ENCODE measurements at regions not wholly inside any gene's neighbourhood (a gene's known extent, or its start where the extent isn't known, plus 50 kb on each side); places are given as distances from the start of the nearest gene placed in this dataset.
"Not testable (repeated sequence)": the region's sequence is repeated elsewhere in the genome, so short reads cannot be mapped to it uniquely, and the experiment has no call there.

DNA sequence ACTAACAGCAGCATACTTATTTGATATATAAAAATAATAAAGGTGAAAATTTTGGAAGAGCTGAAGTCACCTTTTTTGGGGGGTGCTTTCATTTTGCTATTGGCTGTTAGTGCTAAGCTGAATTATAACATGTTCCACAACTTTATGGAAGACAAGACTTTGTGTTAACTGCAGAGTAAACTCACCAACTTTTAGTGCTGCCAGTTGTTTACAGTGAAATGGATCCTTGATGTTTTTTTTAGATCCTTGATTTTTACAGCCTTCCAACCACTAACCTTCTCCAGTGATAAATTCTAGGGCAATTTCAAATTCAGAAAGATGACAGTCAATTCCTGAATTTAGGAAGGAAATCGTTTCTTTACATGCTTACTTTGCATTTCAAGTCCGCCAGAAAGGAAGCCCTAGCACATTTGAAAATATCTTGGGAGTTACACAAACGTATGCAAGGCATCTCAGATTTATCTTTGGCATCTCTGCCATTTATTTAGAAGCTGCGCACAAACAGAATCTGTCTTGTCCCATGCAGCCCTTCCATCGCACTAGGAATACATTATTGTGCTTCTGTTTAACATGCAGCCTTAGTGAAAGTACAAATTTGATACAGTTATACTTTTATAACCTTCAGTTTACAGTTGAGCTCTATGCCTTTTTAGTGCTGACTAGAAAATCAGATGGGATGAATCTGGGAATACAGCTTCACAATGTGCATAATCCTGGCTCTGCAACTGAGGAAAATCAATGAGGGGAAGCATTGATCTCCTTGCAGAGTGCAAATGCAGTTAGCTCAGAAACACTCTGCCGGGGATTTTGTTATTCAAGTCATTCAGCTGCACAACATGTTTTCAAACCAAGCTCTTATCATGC is 142.4 kb upstream of the ZNF608 start:
- no peaks in the 10 kb centered on the region for H4K20me1 ChIP-seq (ENCODE audit: low read length)
- no peaks in the 10 kb centered on the region for H3K36me3 ChIP-seq (ENCODE audit: low read depth, low read length)
- no peaks in the 10 kb centered on the region for H3F3A ChIP-seq (ENCODE audit: low read length, unreplicated experiment)
- no peaks in the 10 kb centered on the region for H3K27me3 ChIP-seq (ENCODE audit: low read length)
- H3K27ac ChIP-seq (ENCODE audit: low read length), result no peak overlapping the region
- H3K9me2 ChIP-seq (replicated peaks; ENCODE audit: low read length), result no peaks in the 10 kb centered on the region
- H3K9me3 ChIP-seq (ENCODE audit: low read length), result no peaks in the 10 kb centered on the region
- BruUV-seq (replicated peaks), result no TSS peak
- H3K79me2 ChIP-seq (ENCODE audit: low read length), result no peaks in the 10 kb centered on the region
- CTCF ChIA-PET, result no interaction called here
- POLR2A ChIA-PET (ENCODE audit: unreplicated experiment), result interaction anchor here (0.5 kb wide), 2 partner anchors 142 to 292 kb away, joined by 5 to 12 read pairs; no protein-coding TSS in a partner anchor
- no peak for DNase-seq
- H2AFZ ChIP-seq (ENCODE audit: low read length), result no peak overlapping the region
- no peak overlapping the region for H3K4me2 ChIP-seq (ENCODE audit: low read length)
- no peak overlapping the region for H3K4me3 ChIP-seq (ENCODE audit: low read length)
- intact Hi-C loops (cut with micrococcal nuclease), result loop anchor here (5.0 kb wide), 1 partner anchor 142 kb away; the partner anchor contains the start of gene ZNF608
- no peak overlapping the region for H3K9ac ChIP-seq (ENCODE audit: low read length)
- TF ChIP-seq, protein P1, sequence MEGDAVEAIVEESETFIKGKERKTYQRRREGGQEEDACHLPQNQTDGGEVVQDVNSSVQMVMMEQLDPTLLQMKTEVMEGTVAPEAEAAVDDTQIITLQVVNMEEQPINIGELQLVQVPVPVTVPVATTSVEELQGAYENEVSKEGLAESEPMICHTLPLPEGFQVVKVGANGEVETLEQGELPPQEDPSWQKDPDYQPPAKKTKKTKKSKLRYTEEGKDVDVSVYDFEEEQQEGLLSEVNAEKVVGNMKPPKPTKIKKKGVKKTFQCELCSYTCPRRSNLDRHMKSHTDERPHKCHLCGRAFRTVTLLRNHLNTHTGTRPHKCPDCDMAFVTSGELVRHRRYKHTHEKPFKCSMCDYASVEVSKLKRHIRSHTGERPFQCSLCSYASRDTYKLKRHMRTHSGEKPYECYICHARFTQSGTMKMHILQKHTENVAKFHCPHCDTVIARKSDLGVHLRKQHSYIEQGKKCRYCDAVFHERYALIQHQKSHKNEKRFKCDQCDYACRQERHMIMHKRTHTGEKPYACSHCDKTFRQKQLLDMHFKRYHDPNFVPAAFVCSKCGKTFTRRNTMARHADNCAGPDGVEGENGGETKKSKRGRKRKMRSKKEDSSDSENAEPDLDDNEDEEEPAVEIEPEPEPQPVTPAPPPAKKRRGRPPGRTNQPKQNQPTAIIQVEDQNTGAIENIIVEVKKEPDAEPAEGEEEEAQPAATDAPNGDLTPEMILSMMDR (conservative IDR thresholded peaks at IDR 0.05; ENCODE audit: low read depth, low read length), result no peak
- TF ChIP-seq EZH2phosphoT487 (IDR thresholded peaks at IDR 0.05; ENCODE audit: borderline replicate concordance, low read length) (no peak), EZH2 (IDR thresholded peaks at IDR 0.05; ENCODE audit: low read length, unreplicated experiment) (no peak)
- no peak for ATAC-seq
- H3K4me1 ChIP-seq (ENCODE audit: insufficient read depth, low read length), result peaks cover 3% of the 10 kb centered on the region; the same call in 1 of the 2 replicates

DNA sequence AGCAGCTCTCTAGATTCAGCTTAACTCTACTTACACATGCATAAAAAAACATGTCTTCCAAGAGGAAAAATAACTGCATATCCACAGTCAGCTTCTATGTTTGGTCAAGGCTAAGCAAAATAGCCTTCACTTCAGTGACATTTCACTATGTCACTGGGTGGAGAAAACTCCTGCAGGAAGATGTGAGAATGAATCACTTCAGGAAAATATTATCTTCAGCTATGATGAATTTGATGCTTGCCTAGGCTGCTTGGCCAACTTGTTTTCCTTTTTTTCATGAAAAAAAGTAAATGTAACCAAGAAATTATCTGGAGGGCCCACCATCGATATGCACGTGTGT is 143.0 kb upstream of the ZNF608 start:
- H3K27ac ChIP-seq (ENCODE audit: low read length), result no peak overlapping the region
- no peaks in the 10 kb centered on the region for H3K27me3 ChIP-seq (ENCODE audit: low read length)
- H3K36me3 ChIP-seq (ENCODE audit: low read depth, low read length), result no peaks in the 10 kb centered on the region
- no peak overlapping the region for H2AFZ ChIP-seq (ENCODE audit: low read length)
- H3K4me1 ChIP-seq (ENCODE audit: insufficient read depth, low read length), result peaks cover 3% of the 10 kb centered on the region; the same call in 1 of the 2 replicates
- H3K9me3 ChIP-seq (ENCODE audit: low read length), result no peaks in the 10 kb centered on the region
- no TSS peak for BruUV-seq (replicated peaks)
- no peaks in the 10 kb centered on the region for H3K79me2 ChIP-seq (ENCODE audit: low read length)
- ATAC-seq (peak; percentile 70), DNase-seq (peak; percentile 24)
- ChIA-PET CTCF (no interaction called here), POLR2A (ENCODE audit: unreplicated experiment) (interaction anchor here (0.5 kb wide), 2 partner anchors 142 to 293 kb away, joined by 5 to 12 read pairs; no protein-coding TSS in a partner anchor)
- H4K20me1 ChIP-seq (ENCODE audit: low read length), result no peaks in the 10 kb centered on the region
- H3K9ac ChIP-seq (ENCODE audit: low read length), result no peak overlapping the region
- no peak for TF ChIP-seq EZH2 (IDR thresholded peaks at IDR 0.05; ENCODE audit: low read length, unreplicated experiment)
- TF ChIP-seq EZH2phosphoT487 (IDR thresholded peaks at IDR 0.05; ENCODE audit: borderline replicate concordance, low read length), result no peak
- TF ChIP-seq, protein P1 (conservative IDR thresholded peaks at IDR 0.05; ENCODE audit: low read depth, low read length), result no peak
- H3K4me2 ChIP-seq (ENCODE audit: low read length), result no peak overlapping the region
- intact Hi-C loops (cut with micrococcal nuclease), result loop anchor here (5.0 kb wide), 1 partner anchor 142 kb away; the partner anchor contains the start of gene ZNF608
- no peaks in the 10 kb centered on the region for H3K9me2 ChIP-seq (replicated peaks; ENCODE audit: low read length)
- no peaks in the 10 kb centered on the region for H3F3A ChIP-seq (ENCODE audit: low read length, unreplicated experiment)
- no peak overlapping the region for H3K4me3 ChIP-seq (ENCODE audit: low read length)

DNA sequence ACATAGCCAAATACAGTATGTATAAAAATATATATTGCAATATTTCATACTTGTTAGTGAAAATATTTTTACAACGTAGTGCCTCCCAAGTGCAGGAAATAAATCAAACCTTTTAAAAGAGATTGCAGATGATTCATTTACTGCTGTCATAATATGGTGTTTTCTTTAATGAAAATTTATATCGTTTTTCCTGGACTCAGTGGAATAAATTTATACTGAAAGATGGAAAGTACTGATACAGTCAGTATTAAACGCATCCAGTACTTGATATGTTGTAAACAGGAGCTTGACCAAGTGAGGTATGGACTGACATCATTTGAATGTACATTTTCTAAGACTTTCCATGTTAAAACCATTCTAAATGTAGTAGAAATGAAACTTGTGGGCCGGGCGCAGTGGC is 143.4 kb upstream of the ZNF608 start:
- no peak overlapping the region for H3K9ac ChIP-seq (ENCODE audit: low read length)
- ChIA-PET POLR2A (ENCODE audit: unreplicated experiment) (interaction anchor here (0.7 kb wide), 1 partner anchor 88 kb away, joined by 3 read pairs; no protein-coding TSS in a partner anchor), CTCF (no interaction called here)
- H3K36me3 ChIP-seq (ENCODE audit: low read depth, low read length), result no peaks in the 10 kb centered on the region
- H3K27ac ChIP-seq (ENCODE audit: low read length), result no peak overlapping the region
- BruUV-seq (replicated peaks), result no TSS peak
- no peaks in the 10 kb centered on the region for H4K20me1 ChIP-seq (ENCODE audit: low read length)
- H3K4me1 ChIP-seq (ENCODE audit: insufficient read depth, low read length), result peaks cover 3% of the 10 kb centered on the region; the same call in 1 of the 2 replicates
- no peak overlapping the region for H2AFZ ChIP-seq (ENCODE audit: low read length)
- H3K4me3 ChIP-seq (ENCODE audit: low read length), result no peak overlapping the region
- no peaks in the 10 kb centered on the region for H3K9me3 ChIP-seq (ENCODE audit: low read length)
- no peaks in the 10 kb centered on the region for H3F3A ChIP-seq (ENCODE audit: low read length, unreplicated experiment)
- no peaks in the 10 kb centered on the region for H3K27me3 ChIP-seq (ENCODE audit: low read length)
- ATAC-seq (peak; percentile 46), DNase-seq (no peak)
- no peaks in the 10 kb centered on the region for H3K79me2 ChIP-seq (ENCODE audit: low read length)
- TF ChIP-seq, protein P1 (conservative IDR thresholded peaks at IDR 0.05; ENCODE audit: low read depth, low read length), result no peak
- no peak for TF ChIP-seq EZH2 (IDR thresholded peaks at IDR 0.05; ENCODE audit: low read length, unreplicated experiment)
- no peak for TF ChIP-seq EZH2phosphoT487 (IDR thresholded peaks at IDR 0.05; ENCODE audit: borderline replicate concordance, low read length)
- intact Hi-C loops (cut with micrococcal nuclease), result loop anchor here (5.0 kb wide), 1 partner anchor 143 kb away; the partner anchor contains the start of gene ZNF608
- no peaks in the 10 kb centered on the region for H3K9me2 ChIP-seq (replicated peaks; ENCODE audit: low read length)
- no peak overlapping the region for H3K4me2 ChIP-seq (ENCODE audit: low read length)

DNA sequence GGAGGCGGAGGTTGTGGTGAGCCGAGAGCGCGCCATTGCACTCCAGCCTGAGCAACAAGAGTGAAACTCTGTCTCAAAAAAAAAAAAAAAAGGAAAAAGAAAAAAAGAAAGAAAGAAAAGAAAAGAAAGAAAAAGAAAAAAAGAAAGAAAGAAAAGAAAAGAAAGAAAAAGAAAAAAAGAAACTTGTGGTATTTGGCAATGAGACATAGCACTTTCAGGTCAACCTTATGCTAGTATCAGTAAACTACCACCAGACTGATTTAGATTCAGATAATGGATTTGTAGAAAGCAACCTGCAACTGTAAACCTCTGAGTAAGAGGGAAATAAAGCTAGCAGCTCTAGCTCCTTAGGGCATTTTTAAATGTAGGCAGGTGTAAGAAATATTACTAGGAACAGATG is 144.0 kb upstream of the ZNF608 start:
- H3K27me3 ChIP-seq (ENCODE audit: low read length); H3K4me2 ChIP-seq (ENCODE audit: low read length); H3K4me3 ChIP-seq (ENCODE audit: low read length); H2AFZ ChIP-seq (ENCODE audit: low read length); intact Hi-C loops (cut with micrococcal nuclease); H3K27ac ChIP-seq (ENCODE audit: low read length); H3K9ac ChIP-seq (ENCODE audit: low read length); H3F3A ChIP-seq (ENCODE audit: low read length, unreplicated experiment); H3K36me3 ChIP-seq (ENCODE audit: low read depth, low read length); BruUV-seq (replicated peaks); DNase-seq; H3K79me2 ChIP-seq (ENCODE audit: low read length); H4K20me1 ChIP-seq (ENCODE audit: low read length); H3K9me2 ChIP-seq (replicated peaks; ENCODE audit: low read length); H3K9me3 ChIP-seq (ENCODE audit: low read length); CTCF ChIA-PET; ATAC-seq; H3K4me1 ChIP-seq (ENCODE audit: insufficient read depth, low read length): not testable (repeated sequence)
- POLR2A ChIA-PET (ENCODE audit: unreplicated experiment), result interaction anchor here (0.7 kb wide), 1 partner anchor 87 kb away, joined by 3 read pairs; no protein-coding TSS in a partner anchor
